ENCODE measurements at regions not wholly inside any gene's neighbourhood (a gene's known extent, or its start where the extent isn't known, plus 50 kb on each side); places are given as distances from the start of the nearest gene placed in this dataset.

GRCh38 chr21:19547951-19548840 lies 1144.6 kb upstream of the TMPRSS15 start:
- DNase-seq (ENCODE audit: extremely low spot score), result no peak
- POLR2A ChIA-PET, result no interaction called here
- CTCF ChIA-PET, result no interaction called here
- TF ChIP-seq FOXA1 (IDR thresholded peaks at IDR 0.05) (no peak), FOXK2 (IDR thresholded peaks at IDR 0.05) (no peak), L3MBTL2 (conservative IDR thresholded peaks at IDR 0.05) (no peak), NFRKB (IDR thresholded peaks at IDR 0.05) (no peak), LEF1 (IDR thresholded peaks at IDR 0.05; ENCODE audit: borderline replicate concordance) (no peak), SUZ12 (IDR thresholded peaks at IDR 0.05) (no peak)

- CTCF ChIA-PET, result no interaction called here
- POLR2A ChIA-PET, result no interaction called here
- TF ChIP-seq BHLHE40 (IDR thresholded peaks at IDR 0.05; ENCODE audit: borderline replicate concordance) (no peak), SUZ12 (IDR thresholded peaks at IDR 0.05) (no peak), SP1 (IDR thresholded peaks at IDR 0.05) (no peak), FOXA1 (IDR thresholded peaks at IDR 0.05) (no peak), ZNF384 (IDR thresholded peaks at IDR 0.05) (no peak), FOXM1 (IDR thresholded peaks at IDR 0.05; ENCODE audit: borderline replicate concordance) (no peak), NFRKB (IDR thresholded peaks at IDR 0.05) (no peak), PKNOX1 (IDR thresholded peaks at IDR 0.05) (no peak), ARNT (IDR thresholded peaks at IDR 0.05) (no peak), L3MBTL2 (conservative IDR thresholded peaks at IDR 0.05) (no peak), ELF4 (IDR thresholded peaks at IDR 0.05) (no peak), TARDBP (IDR thresholded peaks at IDR 0.05) (no peak), FOXK2 (IDR thresholded peaks at IDR 0.05) (no peak), CTBP1 (IDR thresholded peaks at IDR 0.05; ENCODE audit: borderline replicate concordance) (no peak), LEF1 (IDR thresholded peaks at IDR 0.05; ENCODE audit: borderline replicate concordance) (no peak)
- DNase-seq (ENCODE audit: extremely low spot score), result no peak
Measured at GRCh38 chr21:19553919-19554615, 1150.5 kb upstream of the TMPRSS15 start.

GRCh38 chr21:19557046-19557445 lies 1153.5 kb upstream of the TMPRSS15 start:
- ChIA-PET CTCF (no interaction called here), POLR2A (no interaction called here)
- TF ChIP-seq NFRKB (IDR thresholded peaks at IDR 0.05) (no peak), LEF1 (IDR thresholded peaks at IDR 0.05; ENCODE audit: borderline replicate concordance) (no peak), PKNOX1 (IDR thresholded peaks at IDR 0.05) (no peak), FOXM1 (IDR thresholded peaks at IDR 0.05; ENCODE audit: borderline replicate concordance) (no peak), SP1 (IDR thresholded peaks at IDR 0.05) (no peak), L3MBTL2 (conservative IDR thresholded peaks at IDR 0.05) (no peak), FOXK2 (IDR thresholded peaks at IDR 0.05) (no peak), ELF4 (IDR thresholded peaks at IDR 0.05) (no peak), ARNT (IDR thresholded peaks at IDR 0.05) (no peak), CTBP1 (IDR thresholded peaks at IDR 0.05; ENCODE audit: borderline replicate concordance) (no peak), SUZ12 (IDR thresholded peaks at IDR 0.05) (no peak), HDGF (IDR thresholded peaks at IDR 0.05; ENCODE audit: borderline replicate concordance) (no peak), ZNF384 (IDR thresholded peaks at IDR 0.05) (no peak), BHLHE40 (IDR thresholded peaks at IDR 0.05; ENCODE audit: borderline replicate concordance) (no peak), FOXA1 (IDR thresholded peaks at IDR 0.05) (no peak), TARDBP (IDR thresholded peaks at IDR 0.05) (no peak)
- DNase-seq (ENCODE audit: extremely low spot score), result no peak

- ChIA-PET POLR2A (no interaction called here), CTCF (no interaction called here)
- no peak for DNase-seq (ENCODE audit: extremely low spot score)
- TF ChIP-seq FOXM1 (IDR thresholded peaks at IDR 0.05; ENCODE audit: borderline replicate concordance) (no peak), HDGF (IDR thresholded peaks at IDR 0.05; ENCODE audit: borderline replicate concordance) (no peak), SUZ12 (IDR thresholded peaks at IDR 0.05) (no peak), L3MBTL2 (conservative IDR thresholded peaks at IDR 0.05) (no peak), ELF4 (IDR thresholded peaks at IDR 0.05) (no peak), LEF1 (IDR thresholded peaks at IDR 0.05; ENCODE audit: borderline replicate concordance) (no peak), ZNF384 (IDR thresholded peaks at IDR 0.05) (no peak), NFRKB (IDR thresholded peaks at IDR 0.05) (no peak), BHLHE40 (IDR thresholded peaks at IDR 0.05; ENCODE audit: borderline replicate concordance) (no peak)
Measured at GRCh38 chr21:19557488-19557887, 1153.9 kb upstream of the TMPRSS15 start.

- CTCF ChIA-PET, result no interaction called here
- POLR2A ChIA-PET, result no interaction called here
- DNase-seq (ENCODE audit: extremely low spot score), result no peak
- TF ChIP-seq BHLHE40 (IDR thresholded peaks at IDR 0.05; ENCODE audit: borderline replicate concordance) (no peak), LEF1 (IDR thresholded peaks at IDR 0.05; ENCODE audit: borderline replicate concordance) (no peak), SP1 (IDR thresholded peaks at IDR 0.05) (no peak)
Measured at GRCh38 chr21:19565587-19565986, 1162.0 kb upstream of the TMPRSS15 start.

GRCh38 chr21:19566975-19567374 lies 1163.4 kb upstream of the TMPRSS15 start:
- CTCF ChIA-PET, result no interaction called here
- no peak for DNase-seq (ENCODE audit: extremely low spot score)
- TF ChIP-seq FOXA1 (IDR thresholded peaks at IDR 0.05) (no peak), CTBP1 (IDR thresholded peaks at IDR 0.05; ENCODE audit: borderline replicate concordance) (no peak), ZNF384 (IDR thresholded peaks at IDR 0.05) (no peak), FOXM1 (IDR thresholded peaks at IDR 0.05; ENCODE audit: borderline replicate concordance) (no peak), FOXK2 (IDR thresholded peaks at IDR 0.05) (no peak), PKNOX1 (IDR thresholded peaks at IDR 0.05) (no peak), L3MBTL2 (conservative IDR thresholded peaks at IDR 0.05) (no peak), ELF4 (IDR thresholded peaks at IDR 0.05) (no peak), SUZ12 (IDR thresholded peaks at IDR 0.05) (no peak), BHLHE40 (IDR thresholded peaks at IDR 0.05; ENCODE audit: borderline replicate concordance) (no peak), TARDBP (IDR thresholded peaks at IDR 0.05) (no peak), LEF1 (IDR thresholded peaks at IDR 0.05; ENCODE audit: borderline replicate concordance) (no peak)
- POLR2A ChIA-PET, result no interaction called here

Measured in HEK293T (cell line).